Sciatic nerve (tissue), 2 donors: ENCODE measurements at regions not wholly inside any gene's neighbourhood (a gene's known extent, or its start where the extent isn't known, plus 50 kb on each side); places are given as distances from the start of the nearest gene placed in this dataset.
A peak's percentile ranks its signal among the peaks of the same experiment; 100 is the strongest.

Experiments
- ATAC-seq: fragments of 200-7000 bp; cut with Tn5 transposase; one replicate; pipeline ENCODE4 v1.9.1; 2020; ENCODE audit warnings: mild to moderate bottlenecking, moderate library complexity
- DNase-seq: peaks from one replicate; pipeline ENCODE4 v3.0.0-alpha.2; 2020; ENCODE audit warnings: low spot score
- intact Hi-C: fragments of 100-400 bp; cut with DNase I; formaldehyde crosslinking; loops from one replicate; pipeline ENCODE4 v1.14.2; 2022
- donor health status: DM: no; HTN: no; CAD: no.
- donor health status: DM: no; HTN: no; CAD: no.

GRCh38 chr4:14693728-14694127 lies 308.6 kb upstream of the CPEB2 start:
- no peak for DNase-seq
- intact Hi-C loops = no loop called here
- ATAC-seq = no peak

GRCh38 chr4:14695095-14695845 lies 307.0 kb upstream of the CPEB2 start:
- no peak for DNase-seq
- no peak for ATAC-seq
- intact Hi-C loops = no loop called here

GRCh38 chr4:14700083-14700482 lies 302.2 kb upstream of the CPEB2 start:
- DNase-seq (no peak), ATAC-seq (no peak)
- intact Hi-C loops = no loop called here

GRCh38 chr4:14700544-14700943 lies 301.7 kb upstream of the CPEB2 start:
- DNase-seq = no peak
- ATAC-seq = no peak
- intact Hi-C loops = no loop called here

DNA sequence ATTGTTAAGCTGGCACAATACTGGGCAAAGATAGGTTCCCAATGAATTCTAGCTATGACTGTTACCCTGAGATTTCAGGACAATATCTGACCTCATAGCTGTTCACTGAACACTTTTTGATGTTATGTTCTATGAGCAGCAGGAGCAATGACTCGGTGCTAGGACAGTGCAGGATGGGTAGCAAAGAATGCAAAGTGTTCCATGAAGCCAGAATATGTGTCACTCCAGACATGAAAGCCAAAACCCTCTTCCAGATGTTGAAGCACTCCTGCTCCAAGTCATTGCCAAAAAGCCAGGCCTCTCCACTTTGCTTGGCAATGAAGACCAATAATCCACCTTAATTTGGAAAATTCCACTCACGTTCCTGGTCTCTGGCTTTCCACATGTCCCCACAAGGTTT lies 300.9 kb upstream of the CPEB2 start:
- DNase-seq (no peak), ATAC-seq (no peak)
- intact Hi-C loops = no loop called here

GRCh38 chr4:14701896-14702295 lies 300.4 kb upstream of the CPEB2 start:
- DNase-seq (no peak), ATAC-seq (no peak)
- intact Hi-C loops = no loop called here

DNA sequence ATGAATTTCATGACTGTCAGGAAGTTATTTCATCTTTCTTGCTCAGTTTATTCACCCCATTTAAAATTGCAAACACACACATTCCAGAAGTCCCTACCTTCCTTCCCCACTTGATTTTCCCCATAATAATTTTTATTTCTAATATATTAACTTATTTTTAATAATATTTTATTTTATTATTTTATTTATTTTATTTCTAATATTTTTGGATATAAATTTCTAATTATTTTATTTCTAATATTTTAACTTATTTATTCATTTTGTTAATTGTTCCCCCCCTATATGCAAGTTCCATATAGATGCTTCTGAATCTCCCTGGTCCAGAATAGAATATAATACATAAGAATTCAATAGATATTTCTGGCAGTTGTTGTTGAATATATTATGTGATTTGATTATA lies 293.7 kb upstream of the CPEB2 start:
- DNase-seq = no peak
- no peak for ATAC-seq
- intact Hi-C loops = no loop called here

- DNase-seq (no peak), ATAC-seq (no peak)
- intact Hi-C loops = loop anchor here (5.0 kb wide), 1 partner anchor 1014 kb away; no protein-coding TSS in a partner anchor
Measured at GRCh38 chr4:14711259-14711658, 291.0 kb upstream of the CPEB2 start.

- ATAC-seq (no peak), DNase-seq (no peak)
- intact Hi-C loops = no loop called here
Measured at GRCh38 chr4:14716691-14717090, 285.6 kb upstream of the CPEB2 start.

GRCh38 chr4:14719053-14719452 lies 283.2 kb upstream of the CPEB2 start:
- DNase-seq (no peak), ATAC-seq (no peak)
- intact Hi-C loops = no loop called here

- no peak for ATAC-seq
- intact Hi-C loops = no loop called here
- no peak for DNase-seq
Measured at GRCh38 chr4:14726441-14726840, 275.8 kb upstream of the CPEB2 start.

DNA sequence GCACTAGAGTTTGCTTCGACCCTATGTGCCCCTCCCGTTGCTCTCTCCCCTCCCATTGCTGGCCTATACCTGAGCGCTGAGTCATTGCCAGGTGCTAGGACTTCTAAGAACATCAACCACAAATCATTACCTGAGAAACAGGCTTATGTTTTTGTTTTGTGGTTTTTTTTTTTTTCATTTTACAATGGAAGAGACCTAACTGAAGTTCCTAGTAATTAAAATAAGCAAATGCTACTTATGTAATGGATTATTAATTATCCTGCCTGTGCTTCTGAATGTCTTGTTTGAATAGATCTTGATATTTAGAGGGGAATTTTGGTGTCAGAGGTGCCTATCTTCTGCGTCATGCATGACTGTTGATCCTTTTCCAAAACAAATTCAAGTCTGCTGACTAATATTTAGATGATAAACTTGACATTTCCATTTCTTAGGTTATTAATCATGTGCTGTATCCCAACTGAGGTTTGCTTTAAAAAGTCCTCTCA lies 275.4 kb upstream of the CPEB2 start:
- ATAC-seq (no peak), DNase-seq (no peak)
- intact Hi-C loops = no loop called here

DNA sequence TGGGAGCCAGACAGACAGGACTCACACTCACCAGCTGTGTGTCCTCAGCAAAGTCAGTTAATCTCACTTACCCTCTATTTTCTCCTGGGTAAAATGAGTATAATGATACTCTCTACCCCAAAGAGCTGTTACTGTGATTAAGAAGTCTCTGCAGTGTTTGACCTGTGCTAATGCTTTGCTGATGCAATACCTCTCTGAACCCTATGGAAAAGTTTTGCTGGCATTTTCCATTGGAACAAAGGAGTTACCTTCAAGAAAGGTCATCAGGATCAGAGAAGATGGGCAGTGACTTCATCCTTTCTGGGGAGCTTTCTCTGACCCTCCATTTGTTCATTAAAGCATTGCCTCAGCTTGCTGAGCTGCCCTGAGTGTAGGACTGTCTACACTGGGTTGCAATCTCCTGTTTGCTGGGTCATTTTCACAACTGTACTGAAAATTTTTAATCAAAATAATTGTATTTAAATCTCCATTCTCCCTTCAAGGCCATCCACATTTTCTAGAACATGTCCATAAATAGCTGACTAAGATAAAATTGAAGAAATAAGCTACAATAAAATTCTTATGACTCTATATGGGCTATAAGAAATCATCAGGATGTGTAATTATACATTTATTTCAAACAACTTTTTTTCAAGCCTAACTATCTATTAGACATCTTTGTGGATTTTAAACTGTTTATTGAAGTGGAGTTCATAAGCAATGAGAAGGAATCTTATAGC lies 272.8 kb upstream of the CPEB2 start:
- intact Hi-C loops = no loop called here
- ATAC-seq = no peak
- no peak for DNase-seq

- intact Hi-C loops = no loop called here
- DNase-seq (no peak), ATAC-seq (no peak)
Measured at GRCh38 chr4:14742054-14742453, 260.2 kb upstream of the CPEB2 start.

DNA sequence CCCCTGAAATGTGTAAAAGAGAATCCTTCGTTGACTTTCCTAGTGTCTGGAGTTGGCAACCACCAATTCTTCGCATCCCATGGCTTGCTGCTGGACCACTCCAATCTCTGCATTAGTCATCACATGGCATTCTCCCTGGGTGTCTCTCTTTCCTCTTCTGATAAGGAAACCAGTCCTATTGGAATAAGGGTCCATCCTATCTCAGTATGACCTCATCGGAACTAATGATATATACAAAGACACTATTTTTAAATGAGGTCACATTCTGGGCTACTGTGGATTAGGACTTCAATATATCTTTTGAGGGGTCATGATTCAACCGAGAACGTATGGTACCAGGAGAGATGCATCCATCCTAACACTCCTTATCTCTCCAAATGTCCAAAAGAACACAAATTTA lies 259.1 kb upstream of the CPEB2 start:
- intact Hi-C loops = no loop called here
- ATAC-seq (no peak), DNase-seq (no peak)

- intact Hi-C loops = no loop called here
- ATAC-seq (no peak), DNase-seq (no peak)
Measured at GRCh38 chr4:14743601-14744000, 258.7 kb upstream of the CPEB2 start.

DNA sequence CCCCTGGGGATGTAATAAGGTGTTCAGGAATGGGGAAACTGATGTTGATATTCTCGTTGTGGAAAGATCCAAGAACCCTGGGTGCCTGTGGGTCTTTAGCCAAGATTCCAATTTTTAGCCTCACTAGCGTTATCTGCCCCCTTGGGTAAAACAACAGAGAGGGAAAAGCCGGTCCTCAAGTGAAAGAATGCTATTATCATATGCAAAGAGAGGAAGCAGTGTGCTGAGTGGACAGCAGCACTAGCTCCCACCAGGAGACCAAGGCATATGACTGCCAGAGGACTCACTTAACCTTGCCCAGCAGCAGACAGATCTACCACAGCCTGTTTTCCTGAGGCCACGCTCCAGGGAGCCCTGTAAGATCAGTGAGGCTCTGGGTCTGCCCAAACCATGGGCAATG lies 257.9 kb upstream of the CPEB2 start:
- no peak for ATAC-seq
- intact Hi-C loops = no loop called here

GRCh38 chr4:14749910-14750309 lies 252.4 kb upstream of the CPEB2 start:
- ATAC-seq = peak; percentile 55
- intact Hi-C loops = no loop called here
- no peak for DNase-seq

More for the DNA sequence above, 257.9 kb upstream of the CPEB2 start:
- no peak for DNase-seq

- ATAC-seq (no peak), DNase-seq (no peak)
- intact Hi-C loops = no loop called here
Measured at GRCh38 chr4:14752341-14753046, 249.8 kb upstream of the CPEB2 start.

DNA sequence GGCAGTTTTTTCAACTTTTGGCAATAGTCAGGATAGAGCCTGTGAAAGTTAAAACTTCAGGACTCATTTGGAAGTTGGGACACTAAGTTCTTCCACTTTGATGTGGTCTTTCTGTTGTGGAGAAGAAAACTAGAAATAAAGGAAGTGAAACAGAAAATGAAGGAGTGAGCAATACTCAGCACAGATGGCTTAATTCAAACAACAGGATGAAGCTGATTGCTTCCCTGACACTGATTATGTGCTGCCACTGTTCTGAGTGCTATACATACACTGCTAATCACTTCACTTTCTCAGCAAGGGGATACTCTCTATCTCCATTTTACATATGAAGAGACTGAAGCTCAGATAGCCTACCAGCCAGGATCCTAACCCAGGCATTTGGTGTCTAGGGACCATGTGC lies 235.1 kb upstream of the CPEB2 start:
- DNase-seq (no peak), ATAC-seq (peak; percentile 53)
- intact Hi-C loops = no loop called here
